Stomach (tissue), 4 donors: ENCODE measurements at regions not wholly inside any gene's neighbourhood (a gene's known extent, or its start where the extent isn't known, plus 50 kb on each side); places are given as distances from the start of the nearest gene placed in this dataset.
"Not testable (repeated sequence)": the region's sequence is repeated elsewhere in the genome, so short reads cannot be mapped to it uniquely, and the experiment has no call there.

Experiments used
- CTCF ChIP-seq, 7 experiments: fragments of 450-650 bp in 4 of 7; fragments of 200-600 bp in 3 of 7; sonication (generic) in 3 of 7; IDR thresholded peaks; one replicate each; pipeline ENCODE4 v1.5.1; 2016 to 2019; ENCODE audit warnings: antibody characterized with exemption in 7 of 7, control low read depth in 2 of 7, mild to moderate bottlenecking in 1 of 7
- POLR2AphosphoS5 ChIP-seq, 3 donors: sonication (generic); formaldehyde crosslinking; IDR thresholded peaks; one replicate each; pipeline ENCODE4 v1.6.1; 2016; ENCODE audit warnings: antibody characterized with exemption in 3 of 3

DNA sequence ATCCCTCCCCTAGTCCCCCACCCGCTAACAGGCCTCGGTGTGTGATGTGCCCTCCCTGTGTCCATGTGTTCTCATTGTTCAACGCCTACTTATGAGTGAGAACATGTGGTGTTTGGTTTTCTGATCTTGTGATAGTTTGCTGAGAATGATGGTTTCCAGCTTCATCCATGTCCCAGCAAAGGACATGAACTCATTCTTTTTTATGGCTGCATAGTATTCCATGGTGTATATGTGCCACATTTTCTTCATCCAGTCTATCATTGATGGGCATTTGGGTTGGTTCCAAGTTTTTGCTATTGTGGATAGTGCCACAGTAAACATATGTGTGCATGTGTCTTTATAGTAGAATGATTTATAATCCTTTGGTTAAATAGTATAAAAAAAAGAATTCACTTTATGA is 380.9 kb upstream of the ST8SIA4 start:
- not testable (repeated sequence) for TF ChIP-seq POLR2AphosphoS5, CTCF (IDR thresholded peaks at IDR 0.05)
